Activated CD4-positive, alpha-beta memory T cell treated with anti-CD3 and anti-CD28 coated beads for 36 hours (primary cell): ENCODE measurements at regions not wholly inside any gene's neighbourhood (a gene's known extent, or its start where the extent isn't known, plus 50 kb on each side); places are given as distances from the start of the nearest gene placed in this dataset.
"Not testable (repeated sequence)": the region's sequence is repeated elsewhere in the genome, so short reads cannot be mapped to it uniquely, and the experiment has no call there.

ENCODE experiments used
- CTCF ChIA-PET: fragments of 350-600 bp; sonication (Branson Sonifier 250); formaldehyde crosslinking; loops from one replicate; lab custom pipeline; 2021; ENCODE audit warnings: antibody characterized with exemption, inconsistent platforms; lab: Charles Lee
- POLR2A ChIA-PET: fragments of 350-600 bp; sonication (Branson Sonifier 250); formaldehyde crosslinking; loops from one replicate; lab custom pipeline; 2021; ENCODE audit warnings: antibody characterized with exemption; lab: Charles Lee
- DNase-seq: peaks from one replicate; pipeline ENCODE4 v3.0.0-alpha.2; 2020
- H3K27ac Mint-ChIP-seq: one replicate; pipeline ENCODE4 v1.8.0; 2021; ENCODE audit warnings: mixed read lengths
- H3K27me3 Mint-ChIP-seq: one replicate; pipeline ENCODE4 v1.8.0; 2021; ENCODE audit warnings: mixed read lengths
- H3K36me3 Mint-ChIP-seq: one replicate; pipeline ENCODE4 v1.8.0; 2021; ENCODE audit warnings: mixed read lengths
- H3K4me1 Mint-ChIP-seq: one replicate; pipeline ENCODE4 v1.8.0; 2021; ENCODE audit warnings: low read depth, mixed read lengths
- H3K4me3 Mint-ChIP-seq: one replicate; pipeline ENCODE4 v1.8.0; 2021; ENCODE audit warnings: mild to moderate bottlenecking, mixed read lengths
- H3K9me3 Mint-ChIP-seq: one replicate; pipeline ENCODE4 v1.8.0; 2021; ENCODE audit warnings: mixed read lengths
- intact Hi-C: fragments of 100-400 bp; cut with micrococcal nuclease; formaldehyde crosslinking; loops from one replicate; pipeline ENCODE4 v1.15.1; 2023

- H3K4me3 Mint-ChIP-seq, H3K4me1 Mint-ChIP-seq, intact Hi-C loops, POLR2A ChIA-PET, H3K27ac Mint-ChIP-seq, DNase-seq, H3K27me3 Mint-ChIP-seq, H3K36me3 Mint-ChIP-seq, H3K9me3 Mint-ChIP-seq, CTCF ChIA-PET: not testable (repeated sequence)
Observed at GRCh38 chr7:76723928-76724327, 96.8 kb upstream of the POMZP3 start.

- H3K27ac Mint-ChIP-seq, H3K27me3 Mint-ChIP-seq, POLR2A ChIA-PET, CTCF ChIA-PET, DNase-seq, H3K36me3 Mint-ChIP-seq, H3K4me1 Mint-ChIP-seq, H3K4me3 Mint-ChIP-seq, intact Hi-C loops: not testable (repeated sequence)
- H3K9me3 Mint-ChIP-seq = peaks cover 14% of the 10 kb centered on the region
Observed at GRCh38 chr7:76716551-76716950, 89.5 kb upstream of the POMZP3 start.

GRCh38 chr7:76712926-76713325, 85.8 kb upstream of the POMZP3 start:
- H3K36me3 Mint-ChIP-seq, H3K4me3 Mint-ChIP-seq, H3K27ac Mint-ChIP-seq, CTCF ChIA-PET, H3K4me1 Mint-ChIP-seq, H3K27me3 Mint-ChIP-seq, DNase-seq, POLR2A ChIA-PET, intact Hi-C loops: not testable (repeated sequence)
- H3K9me3 Mint-ChIP-seq = peaks cover 14% of the 10 kb centered on the region

GRCh38 chr7:76711648-76712047, 84.6 kb upstream of the POMZP3 start:
- H3K27ac Mint-ChIP-seq, CTCF ChIA-PET, H3K36me3 Mint-ChIP-seq, H3K4me1 Mint-ChIP-seq, intact Hi-C loops, H3K27me3 Mint-ChIP-seq, H3K9me3 Mint-ChIP-seq, DNase-seq, POLR2A ChIA-PET, H3K4me3 Mint-ChIP-seq: not testable (repeated sequence)

GRCh38 chr7:76709703-76710102, 82.6 kb upstream of the POMZP3 start:
- H3K36me3 Mint-ChIP-seq, DNase-seq, H3K27me3 Mint-ChIP-seq, H3K9me3 Mint-ChIP-seq, POLR2A ChIA-PET, H3K4me3 Mint-ChIP-seq, CTCF ChIA-PET, H3K4me1 Mint-ChIP-seq, H3K27ac Mint-ChIP-seq, intact Hi-C loops: not testable (repeated sequence)

GRCh38 chr7:76708446-76708845, 81.4 kb upstream of the POMZP3 start:
- DNase-seq, H3K27ac Mint-ChIP-seq, H3K9me3 Mint-ChIP-seq, H3K4me3 Mint-ChIP-seq, CTCF ChIA-PET, H3K4me1 Mint-ChIP-seq, H3K36me3 Mint-ChIP-seq, H3K27me3 Mint-ChIP-seq, intact Hi-C loops, POLR2A ChIA-PET: not testable (repeated sequence)

- H3K9me3 Mint-ChIP-seq, DNase-seq, H3K4me3 Mint-ChIP-seq, intact Hi-C loops, CTCF ChIA-PET, H3K4me1 Mint-ChIP-seq, POLR2A ChIA-PET, H3K36me3 Mint-ChIP-seq, H3K27me3 Mint-ChIP-seq, H3K27ac Mint-ChIP-seq: not testable (repeated sequence)
Observed at GRCh38 chr7:76703815-76704214, 76.7 kb upstream of the POMZP3 start.

GRCh38 chr7:76686277-76686676, 59.2 kb upstream of the POMZP3 start:
- H3K36me3 Mint-ChIP-seq, H3K27ac Mint-ChIP-seq, CTCF ChIA-PET, intact Hi-C loops, H3K27me3 Mint-ChIP-seq, H3K4me1 Mint-ChIP-seq, POLR2A ChIA-PET, H3K9me3 Mint-ChIP-seq, H3K4me3 Mint-ChIP-seq, DNase-seq: not testable (repeated sequence)

- POLR2A ChIA-PET, H3K4me3 Mint-ChIP-seq, DNase-seq, H3K27me3 Mint-ChIP-seq, CTCF ChIA-PET, H3K36me3 Mint-ChIP-seq, H3K9me3 Mint-ChIP-seq, H3K27ac Mint-ChIP-seq, intact Hi-C loops, H3K4me1 Mint-ChIP-seq: not testable (repeated sequence)
Observed at GRCh38 chr7:76684737-76685136, 57.7 kb upstream of the POMZP3 start.

GRCh38 chr7:76683631-76684030, 56.6 kb upstream of the POMZP3 start:
- H3K9me3 Mint-ChIP-seq, POLR2A ChIA-PET, H3K4me1 Mint-ChIP-seq, H3K4me3 Mint-ChIP-seq, CTCF ChIA-PET, H3K27me3 Mint-ChIP-seq, intact Hi-C loops, H3K36me3 Mint-ChIP-seq, H3K27ac Mint-ChIP-seq, DNase-seq: not testable (repeated sequence)

- POLR2A ChIA-PET, H3K27me3 Mint-ChIP-seq: not testable (repeated sequence)
Observed at GRCh38 chr7:76681810-76682209, 54.7 kb upstream of the POMZP3 start.

GRCh38 chr7:76679174-76679573, 52.1 kb upstream of the POMZP3 start:
- H3K9me3 Mint-ChIP-seq, H3K4me3 Mint-ChIP-seq, H3K27ac Mint-ChIP-seq, POLR2A ChIA-PET, H3K36me3 Mint-ChIP-seq, DNase-seq, H3K4me1 Mint-ChIP-seq, CTCF ChIA-PET, H3K27me3 Mint-ChIP-seq, intact Hi-C loops: not testable (repeated sequence)

More at GRCh38 chr7:76681810-76682209, 54.7 kb upstream of the POMZP3 start:
- H3K4me3 Mint-ChIP-seq, intact Hi-C loops, H3K9me3 Mint-ChIP-seq, H3K36me3 Mint-ChIP-seq, CTCF ChIA-PET, H3K27ac Mint-ChIP-seq, DNase-seq, H3K4me1 Mint-ChIP-seq: not testable (repeated sequence)

- H3K4me1 Mint-ChIP-seq, POLR2A ChIA-PET, H3K27ac Mint-ChIP-seq, H3K27me3 Mint-ChIP-seq, H3K36me3 Mint-ChIP-seq, CTCF ChIA-PET, H3K4me3 Mint-ChIP-seq, H3K9me3 Mint-ChIP-seq, DNase-seq, intact Hi-C loops: not testable (repeated sequence)
Observed at GRCh38 chr7:76678500-76678899, 51.4 kb upstream of the POMZP3 start.

- H3K36me3 Mint-ChIP-seq, intact Hi-C loops, H3K27ac Mint-ChIP-seq, DNase-seq, POLR2A ChIA-PET, CTCF ChIA-PET, H3K9me3 Mint-ChIP-seq, H3K4me1 Mint-ChIP-seq, H3K4me3 Mint-ChIP-seq, H3K27me3 Mint-ChIP-seq: not testable (repeated sequence)
Observed at GRCh38 chr7:76676890-76677289, 49.8 kb upstream of the POMZP3 start.
